ENCODE measurements at regions not wholly inside any gene's neighbourhood (a gene's known extent, or its start where the extent isn't known, plus 50 kb on each side); places are given as distances from the start of the nearest gene placed in this dataset.

DNA sequence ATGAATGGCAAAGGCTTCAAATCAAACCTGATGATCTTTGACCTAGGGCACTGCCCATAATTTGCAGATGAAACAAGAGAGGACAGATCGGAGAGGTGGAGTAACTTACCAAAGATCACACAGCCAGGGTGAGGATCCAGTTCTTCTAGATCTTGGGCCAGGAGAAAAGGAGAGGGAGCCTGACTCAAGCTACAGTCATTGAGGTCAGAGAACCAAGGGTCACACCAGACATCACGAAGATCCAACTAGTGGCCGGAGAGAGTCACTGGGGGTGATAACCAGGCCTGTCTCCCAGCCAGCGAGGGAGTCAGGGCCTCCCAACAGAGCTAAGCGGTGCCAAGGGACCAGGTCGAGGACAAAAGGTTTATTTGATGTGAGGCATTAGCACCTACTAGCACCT, 115.0 kb downstream of the RIPK4 start:
- no peak for DNase-seq (ENCODE audit: low spot score)

DNA sequence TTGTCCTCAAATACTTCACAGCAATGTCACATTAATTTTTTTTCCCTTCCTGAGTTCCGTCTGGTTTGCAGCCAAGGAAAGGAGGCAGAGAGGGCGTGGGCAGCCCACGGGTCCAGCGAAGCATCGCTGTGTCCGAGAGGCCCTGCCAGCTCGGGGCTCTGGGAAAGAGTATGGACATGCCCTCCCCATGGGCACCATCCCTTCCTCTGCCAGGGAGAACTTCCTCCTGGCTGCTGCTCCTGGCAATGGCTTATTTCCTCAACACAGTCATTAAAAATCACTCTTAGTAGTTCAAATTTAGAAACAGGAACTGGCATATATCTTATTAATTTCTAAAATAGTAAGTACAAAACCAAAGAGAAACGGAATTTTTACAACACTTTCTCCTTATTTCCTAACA, 115.4 kb downstream of the RIPK4 start:
- DNase-seq (ENCODE audit: low spot score): no peak

DNA sequence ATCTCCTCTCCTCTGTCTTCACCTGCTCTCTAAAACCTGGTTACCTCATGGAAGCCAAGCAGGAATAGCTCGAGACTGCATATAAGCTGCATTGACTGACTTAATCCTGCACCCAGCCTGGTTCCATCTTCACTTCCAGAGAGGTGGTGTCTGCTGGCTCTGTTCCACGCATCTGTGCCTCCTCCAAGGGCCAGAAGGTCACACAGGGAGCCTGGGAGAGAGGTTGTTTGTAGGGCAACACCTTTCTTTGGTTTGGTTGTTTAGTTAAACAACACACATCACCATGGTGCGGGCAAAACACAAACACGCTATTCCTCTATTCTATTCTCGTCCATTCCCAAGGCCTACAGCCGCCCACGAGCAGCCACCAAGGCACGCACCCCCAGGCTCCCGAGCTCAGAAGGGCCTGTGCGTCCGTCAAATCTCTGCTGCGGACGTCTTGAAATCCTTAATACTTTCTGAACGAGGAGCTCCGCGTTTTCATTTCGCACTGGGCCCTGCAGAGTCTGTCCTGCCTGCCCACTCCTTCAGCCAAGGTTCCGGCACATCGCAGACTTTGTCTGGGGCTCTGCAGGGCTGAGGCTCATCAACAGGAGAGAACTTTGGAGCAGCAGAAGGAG, 116.2 kb downstream of the RIPK4 start:
- DNase-seq (ENCODE audit: low spot score): no peak

DNA sequence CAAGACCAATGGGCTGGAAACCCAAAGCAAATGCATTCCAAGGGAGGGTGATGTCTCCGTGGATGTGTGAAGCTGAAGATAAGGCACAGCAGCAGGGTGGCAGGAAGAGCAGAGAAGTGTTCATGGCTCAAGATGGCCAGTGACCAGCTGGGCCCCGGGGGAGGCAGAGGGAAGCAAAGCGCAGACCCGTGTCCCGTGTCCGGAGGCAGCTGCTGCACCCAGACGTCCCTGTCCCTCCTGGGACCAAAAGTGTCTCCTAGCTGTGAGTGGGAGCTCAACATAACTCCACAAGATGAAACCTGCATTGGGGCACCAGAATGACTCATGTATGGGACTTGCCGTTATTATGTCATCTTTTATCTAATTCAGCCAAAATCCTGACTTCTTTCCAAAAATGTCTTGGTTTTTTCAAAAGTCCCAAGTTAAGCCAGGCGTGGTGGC, 118.2 kb downstream of the RIPK4 start:
- no peak for DNase-seq (ENCODE audit: low spot score)

DNA sequence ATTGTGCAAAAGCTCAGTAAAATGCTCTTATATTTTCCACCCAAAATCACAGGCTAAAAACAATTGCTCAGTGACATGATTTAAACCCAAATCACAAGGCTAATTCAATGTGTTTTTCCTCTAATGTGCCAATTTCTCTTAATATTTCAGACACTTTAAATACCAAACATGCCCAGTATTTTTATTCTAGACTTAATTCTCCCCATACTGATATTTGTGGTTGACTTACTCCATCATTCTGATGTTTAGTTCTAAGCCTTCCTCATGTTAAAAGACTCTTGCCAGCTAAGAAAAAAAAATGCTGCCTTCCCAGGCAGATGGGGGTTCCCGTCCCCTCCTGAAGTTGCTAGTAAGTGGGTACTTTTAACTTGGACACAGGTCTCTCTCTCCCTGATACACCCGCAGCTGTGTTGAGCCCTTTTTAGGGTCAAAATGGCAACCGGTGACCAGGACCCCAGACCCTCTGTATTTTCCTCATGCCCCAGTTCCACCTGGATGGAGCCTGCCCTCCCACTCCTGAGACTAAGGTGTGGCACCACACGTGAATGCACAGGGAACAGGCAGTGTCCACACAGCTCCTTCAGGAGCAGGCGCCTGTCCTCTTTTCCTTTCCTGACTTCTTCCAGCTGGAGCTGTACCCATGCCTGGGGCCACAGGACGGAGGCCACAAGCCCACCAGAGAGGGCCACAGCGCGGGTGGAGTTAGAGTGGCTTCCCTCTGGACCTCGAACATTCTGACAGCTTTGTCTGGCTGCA, 118.9 kb downstream of the RIPK4 start:
- DNase-seq (ENCODE audit: low spot score): no peak

DNA sequence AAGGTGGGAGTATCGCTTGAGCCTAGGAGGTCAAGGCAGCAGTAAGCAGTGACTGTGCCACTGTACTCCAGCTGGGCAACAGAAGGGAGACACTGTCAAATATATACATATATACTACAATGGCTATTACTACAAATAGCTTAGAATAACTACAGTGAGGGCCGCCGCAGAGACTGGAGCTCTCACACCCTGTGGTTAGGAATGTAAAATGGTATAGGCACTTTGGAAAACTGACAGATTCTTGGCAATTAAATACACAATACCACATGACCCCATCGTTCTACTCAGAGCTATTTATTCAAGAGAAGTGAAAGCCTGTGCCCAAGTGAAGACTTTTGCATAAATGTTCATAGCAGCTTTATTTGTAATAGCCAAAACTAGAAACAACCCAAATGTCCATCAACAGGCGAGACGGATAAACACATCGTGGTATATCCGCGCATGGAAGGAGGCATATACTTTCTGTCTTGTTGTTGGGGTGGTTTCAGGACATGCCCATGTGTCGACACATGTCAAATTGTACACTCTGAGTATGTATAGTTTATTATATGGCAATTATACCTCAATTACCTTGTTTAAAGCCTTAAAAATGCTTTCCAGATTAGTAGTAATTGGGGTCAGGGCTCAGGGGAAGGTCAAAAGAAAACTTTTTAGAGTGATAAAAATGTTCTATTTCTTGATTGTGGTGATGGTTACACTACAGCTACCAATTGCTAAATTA, 123.4 kb downstream of the RIPK4 start:
- DNase-seq (ENCODE audit: low spot score): no peak

DNA sequence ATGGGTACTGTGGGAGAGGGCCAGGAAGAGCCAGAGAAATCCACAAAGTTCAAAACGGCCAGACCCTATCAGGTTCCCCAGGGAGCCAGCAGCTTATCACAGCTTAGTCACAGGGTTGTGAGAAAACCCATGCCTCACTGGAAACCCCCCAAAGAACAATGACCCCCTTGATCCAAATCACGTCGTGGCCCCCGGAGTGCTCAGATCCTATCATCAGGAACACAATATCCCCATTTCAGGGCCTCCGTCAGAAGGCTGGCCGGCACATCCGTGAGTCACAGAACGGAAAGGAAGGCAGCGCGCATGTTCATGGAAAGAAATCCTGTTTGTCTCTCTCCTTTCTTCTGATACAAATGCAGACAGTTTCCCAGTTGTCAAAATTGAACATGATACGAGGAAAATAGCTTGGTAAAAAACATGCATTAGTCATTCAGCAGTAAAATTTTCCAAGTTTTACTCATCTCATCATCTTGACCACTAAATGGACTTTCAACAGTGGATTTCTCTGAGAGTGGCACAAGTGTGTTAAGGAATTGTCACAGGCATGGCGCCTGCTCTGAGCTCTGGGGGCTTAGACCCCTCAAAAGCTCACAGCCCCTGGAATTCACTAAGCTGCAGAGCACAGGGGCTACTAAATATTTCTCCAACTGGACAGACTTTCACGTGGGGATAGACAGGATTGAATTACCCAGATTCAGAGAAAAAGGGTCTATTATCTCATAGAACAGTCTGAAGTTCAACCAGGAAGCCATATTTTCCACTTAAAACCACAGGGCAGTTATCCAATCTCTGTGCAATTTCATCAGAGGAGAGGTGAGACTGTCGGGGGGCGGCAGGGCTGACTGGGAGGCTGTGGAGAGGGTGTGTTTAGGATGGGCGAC, 124.8 kb downstream of the RIPK4 start:
- no peak for DNase-seq (ENCODE audit: low spot score)

DNA sequence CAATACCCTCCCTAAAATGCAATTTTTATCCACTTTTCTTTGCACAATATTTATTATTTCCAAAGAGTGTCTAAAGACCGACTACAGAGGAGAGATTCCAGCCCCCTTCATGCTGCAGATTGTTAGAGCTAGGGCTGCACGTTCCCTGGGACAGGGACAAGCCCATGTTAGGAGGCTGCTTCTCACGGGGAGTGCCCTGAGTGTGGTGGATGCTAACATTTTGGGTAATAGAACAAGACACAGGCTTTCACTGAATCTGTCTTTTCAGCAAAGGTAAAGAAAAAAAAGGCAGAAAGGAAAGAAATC, 125.4 kb downstream of the RIPK4 start:
- no peak for DNase-seq (ENCODE audit: low spot score)

DNA sequence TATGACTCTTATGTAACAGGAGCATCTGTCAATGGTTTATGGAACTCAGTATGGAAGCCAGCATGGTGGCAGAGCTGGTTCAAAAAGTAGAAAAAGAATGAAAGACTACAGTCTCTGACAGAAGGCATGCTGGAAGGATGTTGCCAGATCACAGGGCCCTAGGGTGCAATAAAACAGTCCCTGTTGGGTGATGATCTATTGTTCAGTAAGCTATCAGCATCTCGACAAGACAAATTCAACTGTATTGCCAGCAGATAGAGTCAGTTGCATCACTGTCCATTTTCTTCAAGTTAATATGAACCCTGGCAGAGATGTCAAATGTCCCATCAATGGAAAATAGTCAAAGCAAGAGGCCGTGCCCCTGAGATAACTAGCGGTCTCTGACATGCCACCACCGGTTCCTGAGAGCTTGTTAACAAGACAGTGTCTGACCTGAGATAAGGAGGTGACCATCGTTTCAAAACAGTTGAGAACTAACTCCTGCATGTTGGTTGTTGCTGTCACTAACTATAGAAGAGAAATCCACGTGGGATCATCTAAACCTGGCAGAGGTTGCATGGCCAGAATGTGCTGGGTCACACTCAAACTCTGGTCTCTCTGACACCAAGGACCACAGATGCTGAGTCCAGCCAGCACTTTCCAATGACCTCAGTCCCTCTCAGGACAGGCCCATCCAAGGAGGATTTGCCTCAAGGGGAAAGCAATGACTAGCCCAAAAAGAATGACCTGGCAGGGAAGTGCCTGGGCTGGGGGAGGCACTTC, 125.9 kb downstream of the RIPK4 start:
- DNase-seq (ENCODE audit: low spot score): no peak

DNA sequence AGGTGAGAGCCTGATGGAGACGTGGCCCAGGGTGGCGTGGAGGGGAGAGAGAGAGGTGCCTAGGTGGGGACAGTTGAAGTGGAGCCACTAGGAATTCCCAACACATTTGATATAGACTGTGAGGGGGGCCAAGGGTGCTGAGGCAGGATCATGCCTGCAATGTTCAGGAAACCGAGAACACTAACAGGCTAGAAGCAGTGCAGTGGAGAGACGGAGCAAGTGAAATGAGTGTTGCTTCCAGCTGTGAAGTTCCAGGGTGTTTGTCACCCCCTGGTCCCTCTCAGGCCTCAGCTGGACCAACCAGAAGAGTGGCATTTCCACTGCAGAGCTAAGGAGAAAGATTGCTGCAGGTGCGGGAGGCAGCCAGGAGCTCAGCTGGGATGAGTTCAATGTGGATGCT, 127.1 kb downstream of the RIPK4 start:
- no peak for DNase-seq (ENCODE audit: low spot score)

DNA sequence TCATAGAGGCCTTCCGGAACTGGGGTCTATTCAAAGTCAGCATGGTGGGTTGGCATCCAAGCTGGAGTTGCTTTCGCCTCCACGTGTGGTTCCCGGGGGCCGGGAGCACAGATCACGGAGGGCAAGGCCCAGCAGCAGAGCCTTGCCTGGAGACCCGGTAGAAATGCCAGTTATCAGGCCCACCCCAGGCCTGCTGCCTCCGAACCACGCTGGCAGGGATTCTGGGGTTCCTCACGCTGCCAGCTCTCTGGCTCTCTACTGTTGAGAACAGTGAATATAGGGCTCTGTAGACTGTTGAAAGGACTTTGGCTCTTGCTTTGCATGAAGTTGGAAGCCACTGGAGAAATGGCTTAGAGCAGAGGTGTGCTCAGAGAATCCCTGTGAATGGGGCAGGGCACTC, 127.5 kb downstream of the RIPK4 start:
- DNase-seq (ENCODE audit: low spot score): no peak

DNA sequence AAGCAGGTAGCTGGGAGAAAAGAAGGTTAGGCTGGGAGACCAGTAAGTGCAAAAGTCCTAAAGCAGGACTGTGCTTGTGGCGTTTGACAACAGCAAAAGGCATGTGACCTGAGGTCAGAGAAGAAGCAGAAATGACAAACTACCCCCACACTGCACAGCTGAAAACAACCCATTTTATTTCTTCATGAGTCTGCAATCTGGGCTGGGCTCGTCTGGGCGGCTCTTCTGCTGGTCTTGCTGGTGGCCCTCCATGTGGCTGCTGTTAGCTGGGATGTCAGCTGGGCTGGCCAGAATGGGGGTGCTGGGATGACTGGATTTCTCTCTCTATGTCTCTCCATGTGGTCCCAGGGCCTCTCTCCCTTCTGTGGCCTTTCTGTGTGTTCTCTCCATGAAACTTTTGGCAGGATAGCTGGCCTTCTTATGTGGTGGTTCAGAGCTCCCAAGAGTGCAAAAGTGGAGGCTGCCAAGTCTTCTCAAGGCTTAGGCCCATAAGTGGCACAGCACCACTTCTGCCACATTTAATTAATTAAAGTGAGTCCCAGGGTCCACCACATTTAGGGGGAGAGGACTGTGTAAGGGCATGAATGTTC, 128.6 kb downstream of the RIPK4 start:
- no peak for DNase-seq (ENCODE audit: low spot score)

DNA sequence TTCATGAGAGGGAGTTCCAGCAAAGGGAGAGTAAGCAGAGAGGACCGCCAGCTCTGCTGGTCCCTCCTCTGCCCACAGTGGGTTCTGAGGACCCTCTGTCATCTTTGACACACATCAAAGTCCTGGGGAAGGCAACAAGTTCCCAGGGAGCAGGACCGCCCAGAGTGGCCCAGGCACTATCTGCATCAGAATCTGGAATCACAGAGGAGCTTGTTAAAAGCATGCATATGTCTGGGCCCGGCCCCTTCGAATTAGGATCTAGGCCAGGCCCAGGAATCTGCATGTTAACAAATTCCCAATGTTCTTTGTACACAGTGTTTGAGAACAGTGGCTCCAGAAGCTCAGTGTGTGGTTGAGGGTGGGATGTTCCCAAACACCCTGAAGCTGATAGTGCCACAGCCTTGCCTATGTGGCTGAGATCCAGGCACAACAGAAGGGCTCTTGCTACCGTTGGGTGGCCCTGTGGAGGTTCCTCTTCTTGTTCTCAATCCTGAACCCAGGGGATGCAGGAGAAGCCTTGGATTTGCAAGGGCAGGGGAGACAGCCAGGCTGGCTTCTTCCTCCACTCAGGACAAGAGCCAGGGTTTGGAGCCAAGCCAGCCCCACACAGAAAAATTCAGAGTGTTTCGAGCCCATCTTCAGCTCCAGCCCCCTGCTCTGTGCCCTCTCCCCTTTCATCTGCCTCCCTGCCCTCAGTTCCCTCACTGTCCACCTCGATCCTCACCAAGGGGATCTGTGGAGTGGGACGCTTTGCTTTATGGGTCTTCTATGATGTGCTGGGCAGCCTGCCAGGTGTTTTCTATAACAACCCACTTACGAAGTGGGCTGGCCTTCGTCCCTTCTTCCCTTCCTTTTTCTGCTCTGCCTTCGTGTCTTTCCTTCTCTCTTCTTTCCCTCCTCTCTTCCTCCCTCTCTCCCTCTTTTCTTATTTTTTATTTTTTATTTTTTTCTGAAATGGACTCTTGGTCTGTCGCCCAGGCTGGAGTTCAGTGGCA, 129.0 kb upstream of the TMPRSS2 start:
- no peak for DNase-seq (ENCODE audit: low spot score)

DNA sequence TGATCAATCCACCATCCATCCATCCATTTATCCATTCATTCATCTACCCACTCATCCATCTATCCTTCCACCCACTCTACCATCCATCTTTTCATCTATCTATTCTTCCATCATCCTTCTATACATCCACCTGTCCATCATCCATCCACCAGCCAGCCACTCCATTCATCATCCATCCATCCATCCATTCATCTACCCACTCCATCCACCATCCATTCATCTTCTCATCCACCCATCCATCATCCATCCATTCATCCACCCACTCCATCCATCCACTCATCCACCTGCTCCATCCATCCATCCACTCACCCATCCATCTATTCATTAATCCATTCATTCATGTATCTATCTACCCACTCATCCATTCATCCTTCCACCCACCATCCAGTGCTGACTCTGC, 127.9 kb upstream of the TMPRSS2 start:
- DNase-seq (ENCODE audit: low spot score): no peak

DNA sequence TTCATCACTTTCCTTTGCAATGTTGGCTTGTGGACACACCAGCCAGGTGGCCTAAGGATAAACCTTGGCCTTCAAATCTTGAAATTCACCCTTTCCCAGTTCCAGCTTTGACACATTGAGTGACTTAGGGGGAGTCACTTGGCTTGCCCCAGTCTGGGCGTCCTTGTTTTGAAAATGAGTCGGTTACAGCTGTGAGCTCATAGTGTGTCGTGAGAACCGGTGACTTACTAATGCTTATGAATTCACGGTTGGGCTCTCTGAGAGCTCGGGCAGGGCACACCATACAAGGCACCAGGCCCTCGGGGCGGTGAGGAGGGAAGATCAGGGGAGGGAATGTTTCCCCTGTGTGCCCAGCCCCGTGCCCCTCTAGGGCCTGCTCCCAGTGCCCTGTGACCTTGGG, 126.9 kb upstream of the TMPRSS2 start:
- no peak for DNase-seq (ENCODE audit: low spot score)

DNA sequence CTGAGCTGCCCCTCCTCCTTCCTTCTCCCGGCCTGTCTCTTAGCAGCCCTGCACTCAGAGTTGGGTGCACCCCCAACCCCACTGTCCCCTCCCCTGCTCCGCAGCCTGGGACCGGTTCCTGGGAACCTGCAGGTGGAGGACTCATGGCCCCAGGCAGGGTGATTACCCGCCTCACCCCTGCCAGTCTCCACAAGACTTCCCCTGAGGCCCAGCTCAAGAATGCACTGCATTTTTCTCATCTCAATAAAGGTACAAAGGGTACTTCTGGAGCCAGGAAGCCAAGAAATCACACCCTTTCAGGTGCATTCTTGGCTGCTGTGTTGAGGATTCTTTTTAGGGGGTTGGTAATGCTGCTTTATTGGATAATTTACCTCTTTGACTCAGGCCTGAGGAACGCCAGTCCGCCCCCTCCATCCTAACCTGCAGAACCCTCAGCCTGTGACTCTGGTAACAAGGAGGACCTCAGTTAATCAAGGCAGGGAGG, 126.3 kb upstream of the TMPRSS2 start:
- no peak for DNase-seq (ENCODE audit: low spot score)

DNA sequence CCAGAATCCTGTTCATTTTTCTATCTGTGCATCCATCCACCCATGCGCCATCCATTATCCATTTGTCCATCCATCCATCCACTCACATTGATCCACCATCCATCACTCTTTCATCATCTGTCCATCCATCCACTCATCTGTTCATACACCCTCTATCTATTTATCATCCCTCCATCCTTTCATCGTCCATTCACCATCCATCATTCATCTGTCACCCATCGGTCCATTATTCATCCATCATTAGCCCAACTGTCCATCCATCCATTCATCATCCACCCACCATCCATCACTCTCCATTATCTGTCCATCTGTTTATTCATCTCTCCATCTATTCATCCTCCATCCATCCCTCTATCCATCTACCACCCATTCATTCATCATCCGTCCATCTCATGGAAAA, 125.7 kb upstream of the TMPRSS2 start:
- DNase-seq (ENCODE audit: low spot score): no peak

DNA sequence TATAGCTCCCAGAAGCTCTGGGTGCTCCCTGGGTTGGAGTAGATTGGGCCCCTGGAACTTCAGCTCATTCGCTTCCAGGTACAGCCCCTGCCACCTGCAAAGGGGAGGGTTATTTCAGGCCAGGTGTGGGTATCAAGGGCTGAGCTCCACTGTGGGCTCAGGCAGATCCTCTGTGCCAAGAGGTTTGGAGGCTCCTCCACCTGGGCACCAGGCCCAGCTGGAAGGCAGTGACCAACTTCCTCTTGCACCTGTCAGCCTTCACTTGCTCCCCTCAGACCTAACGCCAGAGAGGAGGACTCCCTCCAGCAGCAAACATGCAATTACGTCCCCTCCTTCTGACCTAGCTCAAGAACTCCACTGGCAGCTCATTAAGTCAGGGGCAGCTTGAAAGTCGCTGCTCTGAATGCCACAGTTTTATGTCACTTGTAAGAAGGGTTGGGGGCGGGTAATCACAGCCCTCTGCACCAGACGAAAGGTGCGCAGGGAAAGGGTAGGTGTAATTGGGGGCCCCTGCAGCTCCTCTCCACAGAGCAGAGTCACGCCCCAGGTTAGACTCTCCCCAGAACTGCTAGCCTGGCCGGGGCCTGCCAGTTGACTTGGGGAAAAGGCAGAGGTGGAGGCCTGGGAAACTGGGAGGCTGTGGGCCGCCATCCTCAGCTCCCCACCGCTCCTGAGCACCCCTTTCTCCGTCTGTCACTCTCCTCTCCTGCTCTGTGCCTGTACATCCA, 125.0 kb upstream of the TMPRSS2 start:
- DNase-seq (ENCODE audit: low spot score): no peak
